ENCODE measurements at regions not wholly inside any gene's neighbourhood (a gene's known extent, or its start where the extent isn't known, plus 50 kb on each side); places are given as distances from the start of the nearest gene placed in this dataset.
"Not testable (repeated sequence)": the region's sequence is repeated elsewhere in the genome, so short reads cannot be mapped to it uniquely, and the experiment has no call there.

- H3K4me3 ChIP-seq (ENCODE audit: low read length), result no peak overlapping the region
- Mint-ChIP-seq H3K4me3 (no peak overlapping the region), H3K9me3 (peaks cover 0 to 3% (median 0%) of the 10 kb centered on the region in 11 donors), H3K27me3 (no peaks in the 10 kb centered on the region), H3K36me3 (no peaks in the 10 kb centered on the region), H3K4me1 (peaks cover 0 to 4% (median 0%) of the 10 kb centered on the region in 7 donors), H3K27ac (no peak overlapping the region)
- ChIA-PET CTCF (no interaction called here), POLR2A (no interaction called here)
- no peaks in the 10 kb centered on the region for H3K4me1 ChIP-seq (ENCODE audit: control insufficient read depth in 2 of 2, insufficient read depth in 2 of 2, low read length in 2 of 2)
- ATAC-seq (no peak), DNase-seq (no peak)
- H3K36me3 ChIP-seq (ENCODE audit: control insufficient read depth in 2 of 3, insufficient read depth in 3 of 3, low read length in 3 of 3), result no peaks in the 10 kb centered on the region
- intact Hi-C loops (cut with micrococcal nuclease), result no loop called here
- H3K27ac ChIP-seq (ENCODE audit: low read depth, low read length), result no peak overlapping the region
- no peaks in the 10 kb centered on the region for H3K27me3 ChIP-seq (ENCODE audit: control insufficient read depth in 2 of 2, insufficient read depth in 2 of 2, low read length in 2 of 2)
- no peaks in the 10 kb centered on the region for H3K9me3 ChIP-seq (ENCODE audit: control insufficient read depth in 2 of 3, low read length in 3 of 3)
Observed at GRCh38 chr2:48194641-48195040, 119.8 kb upstream of the FOXN2 start.

DNA sequence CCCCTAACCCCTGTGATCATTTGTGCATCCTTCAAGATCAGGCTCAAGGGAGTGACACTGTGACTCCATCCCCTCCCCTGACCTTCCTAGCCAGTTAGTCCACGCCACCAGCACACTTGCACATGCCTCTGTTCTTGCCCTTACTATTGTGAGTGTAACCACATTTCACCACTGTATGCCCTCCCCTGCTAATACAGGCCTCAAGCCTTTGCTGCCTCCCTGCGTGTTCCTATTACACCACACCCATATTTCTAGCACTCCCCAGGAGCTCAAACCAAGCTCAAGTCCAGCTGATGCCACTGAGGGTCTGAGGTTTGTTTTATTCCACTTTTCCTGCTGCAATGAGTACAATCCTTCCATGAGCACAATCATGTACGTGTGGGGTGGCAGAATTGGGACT, 119.3 kb upstream of the FOXN2 start:
- no peak overlapping the region for H3K4me3 Mint-ChIP-seq
- no peak overlapping the region for H3K27ac ChIP-seq (ENCODE audit: low read depth, low read length)
- no peaks in the 10 kb centered on the region for H3K36me3 ChIP-seq (ENCODE audit: control insufficient read depth in 2 of 3, insufficient read depth in 3 of 3, low read length in 3 of 3)
- no peaks in the 10 kb centered on the region for H3K27me3 Mint-ChIP-seq
- no peak for ATAC-seq
- intact Hi-C loops (cut with micrococcal nuclease), result no loop called here
- POLR2A ChIA-PET, result no interaction called here
- no peaks in the 10 kb centered on the region for H3K9me3 ChIP-seq (ENCODE audit: control insufficient read depth in 2 of 3, low read length in 3 of 3)
- H3K27ac Mint-ChIP-seq, result no peak overlapping the region
- H3K9me3 Mint-ChIP-seq, result no peaks in the 10 kb centered on the region
- DNase-seq, result no peak
- no peaks in the 10 kb centered on the region for H3K27me3 ChIP-seq (ENCODE audit: control insufficient read depth in 2 of 2, insufficient read depth in 2 of 2, low read length in 2 of 2)
- CTCF ChIA-PET, result no interaction called here
- no peak overlapping the region for H3K4me3 ChIP-seq (ENCODE audit: low read length)
- H3K4me1 Mint-ChIP-seq, result peaks cover 0 to 4% (median 0%) of the 10 kb centered on the region in 7 donors
- no peaks in the 10 kb centered on the region for H3K4me1 ChIP-seq (ENCODE audit: control insufficient read depth in 2 of 2, insufficient read depth in 2 of 2, low read length in 2 of 2)
- no peaks in the 10 kb centered on the region for H3K36me3 Mint-ChIP-seq

- intact Hi-C loops (cut with micrococcal nuclease), result no loop called here
Observed at GRCh38 chr2:48197618-48198017, 116.9 kb upstream of the FOXN2 start.

DNA sequence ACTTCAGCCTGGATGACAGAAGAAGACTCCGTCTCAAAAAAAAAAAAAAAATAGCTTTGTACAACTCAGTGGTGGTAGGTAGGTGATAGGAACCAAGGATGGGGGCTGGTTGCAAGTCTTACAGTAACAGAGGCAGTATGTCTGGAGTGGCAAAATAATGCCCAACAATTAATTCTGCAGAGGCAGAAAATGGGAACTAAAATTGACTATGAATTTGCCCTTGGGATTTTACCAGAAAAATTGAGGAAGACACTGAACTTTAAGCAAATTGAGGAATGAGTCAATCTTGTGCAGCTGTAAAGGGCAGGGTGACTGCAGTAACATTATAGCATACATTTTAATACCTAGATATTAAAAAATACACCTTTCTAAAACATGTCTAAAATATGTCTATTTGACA, 116.1 kb upstream of the FOXN2 start:
- Mint-ChIP-seq H3K4me1 (peaks cover 0 to 4% (median 0%) of the 10 kb centered on the region in 7 donors), H3K36me3 (no peaks in the 10 kb centered on the region), H3K9me3 (peaks cover 0 to 2% (median 0%) of the 10 kb centered on the region in 11 donors), H3K4me3 (no peak overlapping the region), H3K27ac (no peak overlapping the region), H3K27me3 (no peaks in the 10 kb centered on the region)
- POLR2A ChIA-PET, result no interaction called here
- peak; percentile 31 for ATAC-seq
- CTCF ChIA-PET, result no interaction called here
- Histone ChIP-seq H3K36me3 (ENCODE audit: control insufficient read depth in 2 of 3, insufficient read depth in 3 of 3, low read length in 3 of 3) (no peaks in the 10 kb centered on the region), H3K4me3 (ENCODE audit: low read length) (no peak overlapping the region), H3K27ac (ENCODE audit: low read depth, low read length) (no peak overlapping the region), H3K4me1 (ENCODE audit: control insufficient read depth in 2 of 2, insufficient read depth in 2 of 2, low read length in 2 of 2) (no peaks in the 10 kb centered on the region), H3K27me3 (ENCODE audit: control insufficient read depth in 2 of 2, insufficient read depth in 2 of 2, low read length in 2 of 2) (no peaks in the 10 kb centered on the region), H3K9me3 (ENCODE audit: control insufficient read depth in 2 of 3, low read length in 3 of 3) (no peaks in the 10 kb centered on the region)
- DNase-seq, result no peak
- intact Hi-C loops (cut with micrococcal nuclease), result no loop called here

More at GRCh38 chr2:48197618-48198017, 116.9 kb upstream of the FOXN2 start:
- ATAC-seq, result no peak
- Mint-ChIP-seq H3K4me1 (peaks cover 0 to 4% (median 0%) of the 10 kb centered on the region in 7 donors), H3K36me3 (no peaks in the 10 kb centered on the region), H3K27me3 (no peaks in the 10 kb centered on the region), H3K27ac (no peak overlapping the region), H3K4me3 (no peak overlapping the region), H3K9me3 (peaks cover 0 to 2% (median 0%) of the 10 kb centered on the region in 11 donors)
- H3K27me3 ChIP-seq (ENCODE audit: control insufficient read depth in 2 of 2, insufficient read depth in 2 of 2, low read length in 2 of 2), result no peaks in the 10 kb centered on the region
- no peak overlapping the region for H3K4me3 ChIP-seq (ENCODE audit: low read length)
- no peaks in the 10 kb centered on the region for H3K4me1 ChIP-seq (ENCODE audit: control insufficient read depth in 2 of 2, insufficient read depth in 2 of 2, low read length in 2 of 2)
- no peak overlapping the region for H3K27ac ChIP-seq (ENCODE audit: low read depth, low read length)
- ChIA-PET CTCF (no interaction called here), POLR2A (no interaction called here)
- no peaks in the 10 kb centered on the region for H3K36me3 ChIP-seq (ENCODE audit: control insufficient read depth in 2 of 3, insufficient read depth in 3 of 3, low read length in 3 of 3)
- DNase-seq, result no peak
- H3K9me3 ChIP-seq (ENCODE audit: control insufficient read depth in 2 of 3, low read length in 3 of 3), result no peaks in the 10 kb centered on the region

DNA sequence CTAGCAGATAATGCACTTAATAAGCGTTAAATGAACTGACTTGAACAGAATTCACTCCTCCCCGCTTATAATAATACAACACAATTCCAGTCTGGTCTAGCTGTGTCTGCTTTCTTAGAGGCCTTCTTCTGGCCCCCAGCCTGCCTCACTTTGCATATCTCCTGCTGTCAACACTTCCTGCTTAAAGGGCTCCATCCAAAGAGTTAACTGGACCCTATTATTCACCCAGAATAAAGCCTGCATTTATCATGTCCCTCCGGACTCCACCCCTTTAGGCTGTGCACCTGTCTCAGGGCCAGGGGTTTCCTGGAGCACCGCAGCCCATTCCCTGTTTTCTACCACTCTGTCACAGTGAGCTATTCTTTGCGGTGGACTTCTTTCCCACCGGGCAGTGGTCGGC, 115.4 kb upstream of the FOXN2 start:
- H3K4me1 Mint-ChIP-seq, result peaks cover 0 to 4% (median 0%) of the 10 kb centered on the region in 7 donors
- ChIA-PET POLR2A (no interaction called here), CTCF (no interaction called here)
- no peak for ATAC-seq
- DNase-seq, result no peak
- no peak overlapping the region for H3K4me3 Mint-ChIP-seq
- Histone ChIP-seq H3K27me3 (ENCODE audit: control insufficient read depth in 2 of 2, insufficient read depth in 2 of 2, low read length in 2 of 2) (no peaks in the 10 kb centered on the region), H3K9me3 (ENCODE audit: control insufficient read depth in 2 of 3, low read length in 3 of 3) (no peaks in the 10 kb centered on the region), H3K4me3 (ENCODE audit: low read length) (no peak overlapping the region), H3K36me3 (ENCODE audit: control insufficient read depth in 2 of 3, insufficient read depth in 3 of 3, low read length in 3 of 3) (no peaks in the 10 kb centered on the region), H3K27ac (ENCODE audit: low read depth, low read length) (no peak overlapping the region), H3K4me1 (ENCODE audit: control insufficient read depth in 2 of 2, insufficient read depth in 2 of 2, low read length in 2 of 2) (no peaks in the 10 kb centered on the region)
- no peaks in the 10 kb centered on the region for H3K36me3 Mint-ChIP-seq
- peaks cover 0 to 2% (median 0%) of the 10 kb centered on the region in 11 donors for H3K9me3 Mint-ChIP-seq
- no peak overlapping the region for H3K27ac Mint-ChIP-seq
- no peaks in the 10 kb centered on the region for H3K27me3 Mint-ChIP-seq
- intact Hi-C loops (cut with micrococcal nuclease), result no loop called here

- Histone ChIP-seq H3K27ac (ENCODE audit: low read depth, low read length) (no peak overlapping the region), H3K27me3 (ENCODE audit: control insufficient read depth in 2 of 2, insufficient read depth in 2 of 2, low read length in 2 of 2) (no peaks in the 10 kb centered on the region), H3K9me3 (ENCODE audit: control insufficient read depth in 2 of 3, low read length in 3 of 3) (no peaks in the 10 kb centered on the region), H3K4me3 (ENCODE audit: low read length) (no peak overlapping the region), H3K4me1 (ENCODE audit: control insufficient read depth in 2 of 2, insufficient read depth in 2 of 2, low read length in 2 of 2) (no peaks in the 10 kb centered on the region), H3K36me3 (ENCODE audit: control insufficient read depth in 2 of 3, insufficient read depth in 3 of 3, low read length in 3 of 3) (no peaks in the 10 kb centered on the region)
- intact Hi-C loops (cut with micrococcal nuclease), result loop anchor here in 1 of 2 donors (5.0 kb wide), 1 partner anchor 222 kb away; no protein-coding TSS in a partner anchor
- no peaks in the 10 kb centered on the region for H3K36me3 Mint-ChIP-seq
- DNase-seq (no peak), ATAC-seq (no peak)
- ChIA-PET POLR2A (no interaction called here), CTCF (interaction anchor here (0.7 kb wide), 1 partner anchor 196 kb away, joined by 4 read pairs; no protein-coding TSS in a partner anchor)
- no peak overlapping the region for H3K4me3 Mint-ChIP-seq
- no peak overlapping the region for H3K27ac Mint-ChIP-seq
- H3K4me1 Mint-ChIP-seq, result peaks cover 0 to 7% (median 0%) of the 10 kb centered on the region in 7 donors
- H3K27me3 Mint-ChIP-seq, result no peaks in the 10 kb centered on the region
- H3K9me3 Mint-ChIP-seq, result peaks cover 0 to 2% (median 0%) of the 10 kb centered on the region in 11 donors
Observed at GRCh38 chr2:48200620-48201293, 113.7 kb upstream of the FOXN2 start.

- CTCF ChIA-PET; H3K27ac ChIP-seq (ENCODE audit: low read depth, low read length); H3K27me3 Mint-ChIP-seq; H3K9me3 Mint-ChIP-seq; H3K9me3 ChIP-seq (ENCODE audit: control insufficient read depth in 2 of 3, low read length in 3 of 3); H3K36me3 ChIP-seq (ENCODE audit: control insufficient read depth in 2 of 3, insufficient read depth in 3 of 3, low read length in 3 of 3); H3K27ac Mint-ChIP-seq; DNase-seq; H3K4me1 ChIP-seq (ENCODE audit: control insufficient read depth in 2 of 2, insufficient read depth in 2 of 2, low read length in 2 of 2); ATAC-seq; H3K27me3 ChIP-seq (ENCODE audit: control insufficient read depth in 2 of 2, insufficient read depth in 2 of 2, low read length in 2 of 2); H3K36me3 Mint-ChIP-seq; POLR2A ChIA-PET; H3K4me3 Mint-ChIP-seq; H3K4me1 Mint-ChIP-seq; H3K4me3 ChIP-seq (ENCODE audit: low read length): not testable (repeated sequence)
- intact Hi-C loops (cut with micrococcal nuclease), result loop anchor here in 1 of 2 donors (5.0 kb wide), 1 partner anchor 221 kb away; no protein-coding TSS in a partner anchor
Observed at GRCh38 chr2:48201435-48201834, 113.0 kb upstream of the FOXN2 start.

Measured in naive thymus-derived CD4-positive, alpha-beta T cell (primary cell).